ENCODE measurements at regions not wholly inside any gene's neighbourhood (a gene's known extent, or its start where the extent isn't known, plus 50 kb on each side); places are given as distances from the start of the nearest gene placed in this dataset.

DNA sequence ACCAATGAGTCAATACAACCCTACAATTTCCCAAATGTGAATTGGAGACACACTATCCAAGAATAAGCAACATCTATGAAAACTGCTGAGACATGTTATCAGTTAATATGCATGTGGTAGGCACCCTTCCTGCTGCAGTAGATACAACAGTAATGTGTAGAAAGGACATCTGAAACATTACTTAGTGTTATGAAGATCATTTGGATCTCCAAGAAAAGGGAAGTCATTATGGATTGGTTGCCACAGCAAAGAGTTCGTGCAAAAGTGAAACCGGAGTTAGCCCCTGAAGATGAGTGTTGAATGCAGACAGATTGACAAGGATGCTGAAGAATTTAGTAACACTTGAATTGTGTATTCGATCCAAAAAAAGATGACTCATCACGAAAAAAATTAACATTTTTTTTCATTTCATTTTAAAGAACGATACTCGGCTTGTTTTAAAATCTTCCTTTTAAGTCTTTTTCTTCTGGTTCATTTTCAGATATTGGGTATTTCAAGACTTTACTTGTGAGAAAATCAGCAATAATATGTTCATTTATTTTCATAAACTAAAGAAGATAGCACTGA is 322.4 kb upstream of the KLF6 start:
- 84% methylated on average over 6 of the region's 6 CpGs for WGBS
- H3K4me3 ChIP-seq (ENCODE audit: low read depth in 1 of 3, low read length in 3 of 3), result no peak overlapping the region

DNA sequence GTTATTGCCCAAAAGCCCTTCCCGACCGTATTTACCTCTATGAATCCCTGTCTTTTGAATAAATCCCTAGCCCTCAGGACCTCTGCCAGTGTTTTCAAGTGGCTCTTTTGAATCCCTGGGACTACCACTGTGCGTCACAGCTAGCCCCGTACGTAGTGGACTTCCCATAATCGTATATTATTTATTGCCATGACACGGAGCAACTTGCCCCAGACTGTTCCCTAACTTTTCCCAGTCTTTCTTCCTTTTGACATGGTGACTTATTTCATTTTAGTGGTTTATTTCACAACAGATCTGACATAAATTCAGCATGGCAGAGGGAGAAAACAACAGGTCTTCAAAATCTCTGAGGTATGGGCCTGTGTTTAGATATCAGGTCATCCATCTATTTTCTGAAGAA is 318.6 kb upstream of the KLF6 start:
- Histone ChIP-seq H3K9ac (ENCODE audit: low read depth in 1 of 2, low read length in 2 of 2) (no peak overlapping the region), H3K4me1 (ENCODE audit: control insufficient read depth in 4 of 4, insufficient read depth in 4 of 4, low read length in 3 of 4) (no peaks in the 10 kb centered on the region), H3K4me3 (ENCODE audit: low read depth in 1 of 3, low read length in 3 of 3) (no peak overlapping the region), H3K27ac (ENCODE audit: low read depth in 1 of 2, low read length in 2 of 2) (no peak overlapping the region), H3K36me3 (ENCODE audit: control insufficient read depth in 4 of 4, insufficient read depth in 3 of 4, low read depth in 1 of 4, low read length in 3 of 4) (no peaks in the 10 kb centered on the region), H3K9me3 (ENCODE audit: control insufficient read depth in 4 of 4, low read length in 3 of 4) (peaks cover 0 to 2% (median 0%) of the 10 kb centered on the region in 4 donors), H3K27me3 (ENCODE audit: control insufficient read depth in 4 of 4, insufficient read depth in 4 of 4, low read length in 3 of 4) (no peaks in the 10 kb centered on the region)
- no peak for TF ChIP-seq FOXA1 (IDR thresholded peaks at IDR 0.05)
- no peak for TF ChIP-seq NR2F2 (IDR thresholded peaks at IDR 0.05)
- DNase-seq (ENCODE audit: low spot score), result no peak
- WGBS, result 78% methylated on average over 7 of the region's 7 CpGs

More for the DNA sequence above, 322.4 kb upstream of the KLF6 start:
- TF ChIP-seq RAD21 (IDR thresholded peaks at IDR 0.05) (no peak), HNF4G (IDR thresholded peaks at IDR 0.05) (no peak), TAF1 (conservative IDR thresholded peaks at IDR 0.05) (no peak), FOXA2 (IDR thresholded peaks at IDR 0.05) (no peak), JUND (IDR thresholded peaks at IDR 0.05) (no peak)
- TF ChIP-seq, protein P1, sequence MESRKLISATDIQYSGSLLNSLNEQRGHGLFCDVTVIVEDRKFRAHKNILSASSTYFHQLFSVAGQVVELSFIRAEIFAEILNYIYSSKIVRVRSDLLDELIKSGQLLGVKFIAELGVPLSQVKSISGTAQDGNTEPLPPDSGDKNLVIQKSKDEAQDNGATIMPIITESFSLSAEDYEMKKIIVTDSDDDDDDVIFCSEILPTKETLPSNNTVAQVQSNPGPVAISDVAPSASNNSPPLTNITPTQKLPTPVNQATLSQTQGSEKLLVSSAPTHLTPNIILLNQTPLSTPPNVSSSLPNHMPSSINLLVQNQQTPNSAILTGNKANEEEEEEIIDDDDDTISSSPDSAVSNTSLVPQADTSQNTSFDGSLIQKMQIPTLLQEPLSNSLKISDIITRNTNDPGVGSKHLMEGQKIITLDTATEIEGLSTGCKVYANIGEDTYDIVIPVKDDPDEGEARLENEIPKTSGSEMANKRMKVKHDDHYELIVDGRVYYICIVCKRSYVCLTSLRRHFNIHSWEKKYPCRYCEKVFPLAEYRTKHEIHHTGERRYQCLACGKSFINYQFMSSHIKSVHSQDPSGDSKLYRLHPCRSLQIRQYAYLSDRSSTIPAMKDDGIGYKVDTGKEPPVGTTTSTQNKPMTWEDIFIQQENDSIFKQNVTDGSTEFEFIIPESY (IDR thresholded peaks at IDR 0.05), result no peak
- TF ChIP-seq, protein P2, sequence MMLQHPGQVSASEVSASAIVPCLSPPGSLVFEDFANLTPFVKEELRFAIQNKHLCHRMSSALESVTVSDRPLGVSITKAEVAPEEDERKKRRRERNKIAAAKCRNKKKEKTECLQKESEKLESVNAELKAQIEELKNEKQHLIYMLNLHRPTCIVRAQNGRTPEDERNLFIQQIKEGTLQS (IDR thresholded peaks at IDR 0.05), result no peak
- Histone ChIP-seq H3K4me1 (ENCODE audit: control insufficient read depth in 4 of 4, insufficient read depth in 4 of 4, low read length in 3 of 4) (no peaks in the 10 kb centered on the region), H3K27me3 (ENCODE audit: control insufficient read depth in 4 of 4, insufficient read depth in 4 of 4, low read length in 3 of 4) (peaks cover 0 to 3% (median 0%) of the 10 kb centered on the region in 4 donors), H3K9me3 (ENCODE audit: control insufficient read depth in 4 of 4, low read length in 3 of 4) (peaks cover 0 to 2% (median 0%) of the 10 kb centered on the region in 4 donors), H3K36me3 (ENCODE audit: control insufficient read depth in 4 of 4, insufficient read depth in 3 of 4, low read depth in 1 of 4, low read length in 3 of 4) (no peaks in the 10 kb centered on the region), H3K9ac (ENCODE audit: low read depth in 1 of 2, low read length in 2 of 2) (no peak overlapping the region), H3K27ac (ENCODE audit: low read depth in 1 of 2, low read length in 2 of 2) (no peak overlapping the region)
- DNase-seq (ENCODE audit: low spot score), result no peak

DNA sequence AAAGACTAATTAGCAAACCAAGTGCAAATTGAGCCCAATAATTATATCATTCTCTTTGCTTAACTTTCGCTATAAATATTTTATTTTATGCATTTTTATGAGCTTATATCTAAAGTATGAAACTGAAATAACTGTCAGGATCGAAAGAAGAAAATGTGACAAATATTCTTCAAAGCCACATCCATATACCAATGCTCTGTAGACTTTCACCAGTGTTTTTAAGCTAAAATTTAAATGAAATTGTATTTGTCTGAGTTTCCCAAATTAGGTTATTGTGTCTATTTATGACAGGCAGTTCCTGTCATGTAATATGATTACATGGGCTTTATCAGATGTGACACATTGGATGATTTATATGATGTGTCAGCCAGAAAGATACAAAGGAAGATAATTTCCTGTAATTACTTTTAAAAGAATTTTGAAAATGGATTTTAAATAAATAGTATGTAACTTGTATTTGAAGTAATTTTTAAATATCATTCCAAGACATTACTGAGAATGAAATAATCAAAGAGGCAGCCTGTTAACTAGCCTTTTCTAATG is 317.9 kb upstream of the KLF6 start:
- Histone ChIP-seq H3K4me1 (ENCODE audit: control insufficient read depth in 4 of 4, insufficient read depth in 4 of 4, low read length in 3 of 4) (no peaks in the 10 kb centered on the region), H3K27me3 (ENCODE audit: control insufficient read depth in 4 of 4, insufficient read depth in 4 of 4, low read length in 3 of 4) (no peaks in the 10 kb centered on the region), H3K9me3 (ENCODE audit: control insufficient read depth in 4 of 4, low read length in 3 of 4) (peaks cover 0 to 2% (median 0%) of the 10 kb centered on the region in 4 donors), H3K9ac (ENCODE audit: low read depth in 1 of 2, low read length in 2 of 2) (no peak overlapping the region), H3K36me3 (ENCODE audit: control insufficient read depth in 4 of 4, insufficient read depth in 3 of 4, low read depth in 1 of 4, low read length in 3 of 4) (no peaks in the 10 kb centered on the region), H3K27ac (ENCODE audit: low read depth in 1 of 2, low read length in 2 of 2) (no peak overlapping the region), H3K4me3 (ENCODE audit: low read depth in 1 of 3, low read length in 3 of 3) (no peak overlapping the region)
- DNase-seq (ENCODE audit: low spot score), result no peak
- TF ChIP-seq EGR1 (IDR thresholded peaks at IDR 0.05; ENCODE audit: low read depth in 2 of 2) (no peak), RXRA (IDR thresholded peaks at IDR 0.05) (no peak), NR2F2 (IDR thresholded peaks at IDR 0.05) (no peak), GABPA (IDR thresholded peaks at IDR 0.05 in 1 of 2, conservative IDR thresholded peaks at IDR 0.05 in 1 of 2) (no peak)
- WGBS, result 81% methylated on average over 2 of the region's 2 CpGs

Measured in liver (tissue), 7 donors.